ENCODE measurements at regions not wholly inside any gene's neighbourhood (a gene's known extent, or its start where the extent isn't known, plus 50 kb on each side); places are given as distances from the start of the nearest gene placed in this dataset.

DNA sequence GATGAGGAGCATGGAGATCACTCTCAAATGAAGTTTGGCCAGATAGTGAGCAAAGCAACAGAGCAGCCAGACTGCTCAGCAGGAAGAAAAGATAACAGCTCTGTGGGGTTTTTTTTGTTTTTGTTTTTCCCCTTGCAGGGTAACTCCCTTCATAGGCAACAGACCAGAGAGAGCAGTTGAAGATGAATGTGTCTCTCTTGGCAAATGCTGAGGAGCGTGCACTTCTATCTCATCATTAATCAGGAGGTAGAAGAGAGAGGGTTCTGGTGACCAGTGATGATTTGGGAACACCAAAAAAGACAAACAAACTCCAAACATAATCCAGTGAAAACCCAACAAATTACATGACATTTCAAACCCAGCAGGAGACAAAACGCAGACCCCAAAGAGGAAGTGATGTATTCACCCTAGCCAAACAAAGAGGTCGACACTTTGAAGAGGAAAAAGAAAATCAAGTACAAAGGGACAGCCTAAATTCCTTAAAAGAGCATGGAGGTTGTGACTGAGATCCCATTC, 66.2 kb upstream of the RREB1 start:
- TF ChIP-seq, protein P1, sequence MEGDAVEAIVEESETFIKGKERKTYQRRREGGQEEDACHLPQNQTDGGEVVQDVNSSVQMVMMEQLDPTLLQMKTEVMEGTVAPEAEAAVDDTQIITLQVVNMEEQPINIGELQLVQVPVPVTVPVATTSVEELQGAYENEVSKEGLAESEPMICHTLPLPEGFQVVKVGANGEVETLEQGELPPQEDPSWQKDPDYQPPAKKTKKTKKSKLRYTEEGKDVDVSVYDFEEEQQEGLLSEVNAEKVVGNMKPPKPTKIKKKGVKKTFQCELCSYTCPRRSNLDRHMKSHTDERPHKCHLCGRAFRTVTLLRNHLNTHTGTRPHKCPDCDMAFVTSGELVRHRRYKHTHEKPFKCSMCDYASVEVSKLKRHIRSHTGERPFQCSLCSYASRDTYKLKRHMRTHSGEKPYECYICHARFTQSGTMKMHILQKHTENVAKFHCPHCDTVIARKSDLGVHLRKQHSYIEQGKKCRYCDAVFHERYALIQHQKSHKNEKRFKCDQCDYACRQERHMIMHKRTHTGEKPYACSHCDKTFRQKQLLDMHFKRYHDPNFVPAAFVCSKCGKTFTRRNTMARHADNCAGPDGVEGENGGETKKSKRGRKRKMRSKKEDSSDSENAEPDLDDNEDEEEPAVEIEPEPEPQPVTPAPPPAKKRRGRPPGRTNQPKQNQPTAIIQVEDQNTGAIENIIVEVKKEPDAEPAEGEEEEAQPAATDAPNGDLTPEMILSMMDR (IDR thresholded peaks at IDR 0.05 in 8 of 11, conservative IDR thresholded peaks at IDR 0.05 in 3 of 11) = no peak
- no peak for TF ChIP-seq POLR2A (IDR thresholded peaks at IDR 0.05)
